Lower leg skin (tissue), 3 donors: ENCODE measurements at regions not wholly inside any gene's neighbourhood (a gene's known extent, or its start where the extent isn't known, plus 50 kb on each side); places are given as distances from the start of the nearest gene placed in this dataset.

Experiments used
- POLR2A ChIP-seq, 2 donors: fragments of 450-650 bp; IDR thresholded peaks; one replicate each; pipeline ENCODE4 v1.6.1; 2016 to 2017; ENCODE audit warnings: antibody characterized with exemption in 2 of 2, mild to moderate bottlenecking in 1 of 2, moderate library complexity in 1 of 2
- TF ChIP-seq, protein P1 (sequence below), 3 donors: fragments of 450-650 bp; IDR thresholded peaks; one replicate each; pipeline ENCODE4 v1.5.1; 2016; ENCODE audit warnings: antibody characterized with exemption in 3 of 3, mild to moderate bottlenecking in 3 of 3, moderate library complexity in 2 of 3

GRCh38 chr18:40148960-40149359 lies 1806.1 kb upstream of the PIK3C3 start:
- TF ChIP-seq, protein P1, sequence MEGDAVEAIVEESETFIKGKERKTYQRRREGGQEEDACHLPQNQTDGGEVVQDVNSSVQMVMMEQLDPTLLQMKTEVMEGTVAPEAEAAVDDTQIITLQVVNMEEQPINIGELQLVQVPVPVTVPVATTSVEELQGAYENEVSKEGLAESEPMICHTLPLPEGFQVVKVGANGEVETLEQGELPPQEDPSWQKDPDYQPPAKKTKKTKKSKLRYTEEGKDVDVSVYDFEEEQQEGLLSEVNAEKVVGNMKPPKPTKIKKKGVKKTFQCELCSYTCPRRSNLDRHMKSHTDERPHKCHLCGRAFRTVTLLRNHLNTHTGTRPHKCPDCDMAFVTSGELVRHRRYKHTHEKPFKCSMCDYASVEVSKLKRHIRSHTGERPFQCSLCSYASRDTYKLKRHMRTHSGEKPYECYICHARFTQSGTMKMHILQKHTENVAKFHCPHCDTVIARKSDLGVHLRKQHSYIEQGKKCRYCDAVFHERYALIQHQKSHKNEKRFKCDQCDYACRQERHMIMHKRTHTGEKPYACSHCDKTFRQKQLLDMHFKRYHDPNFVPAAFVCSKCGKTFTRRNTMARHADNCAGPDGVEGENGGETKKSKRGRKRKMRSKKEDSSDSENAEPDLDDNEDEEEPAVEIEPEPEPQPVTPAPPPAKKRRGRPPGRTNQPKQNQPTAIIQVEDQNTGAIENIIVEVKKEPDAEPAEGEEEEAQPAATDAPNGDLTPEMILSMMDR (IDR thresholded peaks at IDR 0.05) = no peak
- TF ChIP-seq POLR2A (IDR thresholded peaks at IDR 0.05) = no peak
